Lower leg skin (tissue), 4 donors: ENCODE measurements at regions not wholly inside any gene's neighbourhood (a gene's known extent, or its start where the extent isn't known, plus 50 kb on each side); places are given as distances from the start of the nearest gene placed in this dataset.

Source experiments
- DNase-seq, 2 donors: peaks; one replicate each; pipeline ENCODE4 v3.0.0-alpha.2; 2019; ENCODE audit warnings: low spot score in 2 of 2
- H3K4me3 ChIP-seq: fragments of 200-600 bp; sonication (generic); 2 replicates; pipeline ENCODE4 v1.5.1; 2017; ENCODE audit warnings: mild to moderate bottlenecking, low read depth; ENCODE audit not compliant: poor library complexity, severe bottlenecking
- CTCF ChIP-seq, 3 donors: fragments of 450-650 bp; IDR thresholded peaks; one replicate each; pipeline ENCODE4 v1.5.1; 2016; ENCODE audit warnings: antibody characterized with exemption in 3 of 3, mild to moderate bottlenecking in 3 of 3, moderate library complexity in 2 of 3
- POLR2A ChIP-seq, 2 donors: fragments of 450-650 bp; IDR thresholded peaks; one replicate each; pipeline ENCODE4 v1.6.1; 2016 to 2017; ENCODE audit warnings: antibody characterized with exemption in 2 of 2, mild to moderate bottlenecking in 1 of 2, moderate library complexity in 1 of 2
- WGBS, 2 donors: methylation state at CpG; one replicate each; pipeline ENCODE4 v1.1.5; 2018; 5-methylcytosine and 5-hydroxymethylcytosine counted together
- intact Hi-C: fragments of 100-400 bp; cut with DNase I; formaldehyde crosslinking; loops from one replicate; pipeline ENCODE4 v1.15.0; 2023; ENCODE audit warnings: low total_unique reads

DNA sequence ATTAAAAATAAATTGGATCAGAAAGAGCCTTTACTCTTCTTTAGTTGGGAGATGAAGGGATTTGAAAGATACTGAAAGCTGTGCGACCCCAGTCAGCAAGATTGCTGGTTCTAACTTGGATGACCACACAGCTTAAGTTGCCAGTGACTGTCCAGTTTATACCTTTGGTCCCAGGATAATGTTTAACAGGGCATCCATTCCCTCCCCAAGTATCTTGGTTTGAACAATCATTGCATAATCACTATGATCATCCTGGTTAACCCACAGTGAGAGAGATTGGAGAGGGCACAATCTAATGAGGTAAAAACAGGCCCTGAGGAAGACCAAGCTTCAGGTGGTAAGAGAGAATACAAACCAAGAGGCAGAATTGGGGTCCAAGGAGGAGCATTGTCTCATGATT lies 798.3 kb downstream of the MAFB start:
- TF ChIP-seq POLR2A (IDR thresholded peaks at IDR 0.05) (no peak), CTCF (IDR thresholded peaks at IDR 0.05) (no peak)
- intact Hi-C loops, result loop anchor here (5.0 kb wide), 1 partner anchor 1067 kb away; no protein-coding TSS in a partner anchor
- no peak overlapping the region for H3K4me3 ChIP-seq
- 93 to 100% methylated on average over 1 of the region's 1 CpG for WGBS, 2 donors
- no peak for DNase-seq

GRCh38 chr20:39888310-39888709 lies 800.7 kb downstream of the MAFB start:
- DNase-seq, result no peak
- intact Hi-C loops, result no loop called here
- no peak overlapping the region for H3K4me3 ChIP-seq
- 87% methylated on average over 2 of the region's 2 CpGs for WGBS, 2 donors
- no peak for TF ChIP-seq CTCF (IDR thresholded peaks at IDR 0.05)

GRCh38 chr20:39886650-39887190 lies 802.3 kb downstream of the MAFB start:
- WGBS, 2 donors, result 59 to 63% methylated on average over 3 of the region's 3 CpGs
- H3K4me3 ChIP-seq, result no peak overlapping the region
- intact Hi-C loops, result no loop called here
- no peak for TF ChIP-seq CTCF (IDR thresholded peaks at IDR 0.05)
- no peak for TF ChIP-seq POLR2A (IDR thresholded peaks at IDR 0.05)
- peak in 1 of 2 donors; percentile 51 for DNase-seq

DNA sequence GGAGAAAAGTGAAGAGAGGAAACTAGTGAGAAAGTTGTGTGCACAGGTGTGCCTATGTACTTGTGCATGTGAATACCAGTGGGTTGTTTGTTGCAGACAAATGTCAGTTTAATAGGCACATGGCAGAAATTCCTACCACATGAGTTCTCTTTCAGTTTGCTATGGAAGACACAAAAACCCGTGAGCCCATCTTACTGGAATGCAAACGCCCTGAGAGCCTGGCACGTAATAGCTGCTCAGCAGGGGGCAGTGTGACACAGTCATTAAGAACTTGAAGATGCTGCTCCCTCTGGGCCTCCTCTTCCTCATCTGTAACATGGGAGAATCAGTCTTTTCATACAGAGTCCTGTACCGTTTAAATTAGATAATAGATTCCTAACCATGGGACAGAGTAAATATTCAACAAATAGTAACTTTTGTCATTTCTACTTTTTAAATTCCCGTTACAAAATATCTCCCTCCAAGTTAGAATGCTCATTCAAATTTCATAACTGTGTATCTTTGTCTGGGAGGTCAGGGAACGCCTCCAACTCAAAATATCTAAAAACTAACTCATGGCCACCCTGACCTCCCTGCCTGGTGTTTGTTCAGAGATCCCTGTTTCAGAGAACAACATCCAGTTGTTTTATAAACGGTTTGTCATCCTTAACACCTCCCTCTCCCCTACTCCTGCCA lies 802.9 kb downstream of the MAFB start:
- intact Hi-C loops, result no loop called here
- TF ChIP-seq CTCF (IDR thresholded peaks at IDR 0.05) (peak in 1 of 3 donors; percentile 34), POLR2A (IDR thresholded peaks at IDR 0.05) (no peak)
- 49 to 50% methylated on average over 7 of the region's 7 CpGs for WGBS, 2 donors
- H3K4me3 ChIP-seq, result no peak overlapping the region
- peak; percentile 76 to 93 for DNase-seq

DNA sequence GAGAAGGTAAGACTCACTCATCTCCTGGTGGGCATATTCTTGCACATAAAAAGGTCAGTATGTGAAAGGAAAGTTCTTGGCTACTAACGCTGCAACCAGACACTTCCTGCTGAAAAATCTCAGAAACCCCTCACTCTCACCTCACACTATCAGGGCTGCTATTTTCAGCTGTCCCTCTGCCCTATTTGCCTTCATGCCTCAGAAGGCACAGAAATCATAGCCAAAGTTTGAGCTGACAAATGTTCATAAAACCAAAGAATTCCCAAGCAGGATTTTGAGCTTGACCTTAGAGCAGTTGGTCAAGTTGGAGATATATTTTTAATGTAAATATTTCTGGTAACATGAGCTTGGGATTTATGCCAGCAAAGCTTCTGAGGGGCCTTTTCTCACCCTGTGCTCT lies 806.2 kb downstream of the MAFB start:
- intact Hi-C loops, result no loop called here
- no peak for TF ChIP-seq POLR2A (IDR thresholded peaks at IDR 0.05)
- TF ChIP-seq CTCF (IDR thresholded peaks at IDR 0.05), result no peak
- WGBS, 2 donors, result 86 to 92% methylated on average over 1 of the region's 1 CpG
- H3K4me3 ChIP-seq, result no peak overlapping the region
- DNase-seq, result no peak

GRCh38 chr20:39880890-39881289 lies 808.1 kb downstream of the MAFB start:
- no peak overlapping the region for H3K4me3 ChIP-seq
- no peak for DNase-seq
- TF ChIP-seq POLR2A (IDR thresholded peaks at IDR 0.05) (no peak), CTCF (IDR thresholded peaks at IDR 0.05) (no peak)
- intact Hi-C loops, result no loop called here
- WGBS, 2 donors, result 83 to 88% methylated on average over 4 of the region's 4 CpGs
